22Rv1 (cell line): ENCODE measurements at regions not wholly inside any gene's neighbourhood (a gene's known extent, or its start where the extent isn't known, plus 50 kb on each side); places are given as distances from the start of the nearest gene placed in this dataset.

ENCODE experiments used
- ZFX ChIP-seq: fragments of 450-650 bp; IDR thresholded peaks from 2 replicates; pipeline ENCODE4 v1.6.1; 2017; ENCODE audit warnings: antibody characterized with exemption, borderline replicate concordance
- TF ChIP-seq, protein P1 (sequence below): fragments of 450-650 bp; IDR thresholded peaks from 2 replicates; pipeline ENCODE4 v1.5.1; 2017; ENCODE audit warnings: mild to moderate bottlenecking

DNA sequence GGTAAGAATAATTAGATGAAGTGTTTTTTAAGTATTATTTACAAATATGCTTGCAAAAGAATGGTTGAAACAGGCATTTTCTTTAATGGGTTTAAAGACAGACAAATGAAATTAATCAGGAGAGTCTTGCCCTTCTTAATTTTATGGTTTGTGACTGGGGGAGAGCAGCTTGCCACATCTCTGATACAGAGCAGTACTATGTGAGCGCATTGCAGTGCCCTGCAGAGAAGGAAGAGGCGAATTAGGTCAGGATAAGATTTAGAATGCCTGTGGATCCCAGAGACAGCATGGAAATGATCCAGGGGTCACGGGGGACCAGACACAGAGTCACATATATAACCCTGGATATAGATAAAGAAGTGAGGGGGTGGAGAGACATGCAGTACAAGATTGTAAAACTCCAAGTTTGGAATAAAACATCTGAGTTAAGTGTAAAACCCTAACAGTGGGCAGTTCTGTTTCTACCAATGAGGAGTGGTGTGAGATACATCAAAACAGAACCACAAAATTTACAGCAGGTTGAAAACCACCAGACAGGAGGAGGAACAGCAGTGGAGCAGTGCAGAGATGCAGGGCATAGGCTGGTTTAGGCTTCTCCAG, 125.5 kb downstream of the FAM204A start:
- TF ChIP-seq, protein P1, sequence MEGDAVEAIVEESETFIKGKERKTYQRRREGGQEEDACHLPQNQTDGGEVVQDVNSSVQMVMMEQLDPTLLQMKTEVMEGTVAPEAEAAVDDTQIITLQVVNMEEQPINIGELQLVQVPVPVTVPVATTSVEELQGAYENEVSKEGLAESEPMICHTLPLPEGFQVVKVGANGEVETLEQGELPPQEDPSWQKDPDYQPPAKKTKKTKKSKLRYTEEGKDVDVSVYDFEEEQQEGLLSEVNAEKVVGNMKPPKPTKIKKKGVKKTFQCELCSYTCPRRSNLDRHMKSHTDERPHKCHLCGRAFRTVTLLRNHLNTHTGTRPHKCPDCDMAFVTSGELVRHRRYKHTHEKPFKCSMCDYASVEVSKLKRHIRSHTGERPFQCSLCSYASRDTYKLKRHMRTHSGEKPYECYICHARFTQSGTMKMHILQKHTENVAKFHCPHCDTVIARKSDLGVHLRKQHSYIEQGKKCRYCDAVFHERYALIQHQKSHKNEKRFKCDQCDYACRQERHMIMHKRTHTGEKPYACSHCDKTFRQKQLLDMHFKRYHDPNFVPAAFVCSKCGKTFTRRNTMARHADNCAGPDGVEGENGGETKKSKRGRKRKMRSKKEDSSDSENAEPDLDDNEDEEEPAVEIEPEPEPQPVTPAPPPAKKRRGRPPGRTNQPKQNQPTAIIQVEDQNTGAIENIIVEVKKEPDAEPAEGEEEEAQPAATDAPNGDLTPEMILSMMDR = no peak
- no peak for TF ChIP-seq ZFX
